ENCODE measurements at regions not wholly inside any gene's neighbourhood (a gene's known extent, or its start where the extent isn't known, plus 50 kb on each side); places are given as distances from the start of the nearest gene placed in this dataset.

DNA sequence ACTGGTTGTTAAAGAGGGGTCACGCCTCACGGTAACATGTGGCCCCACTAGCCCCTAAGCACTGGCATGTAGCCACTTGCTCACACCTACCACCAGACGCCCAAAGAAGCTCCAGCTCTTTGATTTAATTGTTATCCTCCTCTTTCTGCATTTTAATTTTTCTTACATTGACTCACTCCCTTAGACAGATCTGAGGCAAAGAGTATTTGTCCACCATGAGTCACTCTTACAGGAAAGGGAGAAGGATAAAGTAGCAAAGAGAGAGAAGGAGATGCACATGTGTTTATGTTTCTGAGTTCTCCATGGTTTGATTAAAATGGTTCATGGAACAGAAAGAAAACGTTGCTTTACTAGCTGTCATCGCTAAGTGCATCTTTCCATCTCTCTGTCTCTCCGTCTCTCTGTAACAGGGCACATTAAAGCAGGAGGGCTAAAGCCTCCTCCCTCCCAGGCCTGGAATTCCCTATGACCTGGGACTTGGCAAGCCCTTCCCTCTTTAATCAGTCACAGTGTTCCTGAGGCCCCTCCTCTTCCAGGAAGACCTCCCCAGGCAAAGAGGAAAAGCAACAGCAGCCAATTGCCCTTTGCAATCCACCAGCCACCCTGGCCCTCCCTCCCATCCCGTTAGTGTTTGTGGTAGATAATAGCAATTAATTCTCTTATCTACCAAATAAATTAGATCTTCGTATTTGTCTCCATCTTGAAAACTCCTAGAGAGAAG lies 112.8 kb upstream of the TSHZ2 start:
- peak; percentile 74 for DNase-seq

DNA sequence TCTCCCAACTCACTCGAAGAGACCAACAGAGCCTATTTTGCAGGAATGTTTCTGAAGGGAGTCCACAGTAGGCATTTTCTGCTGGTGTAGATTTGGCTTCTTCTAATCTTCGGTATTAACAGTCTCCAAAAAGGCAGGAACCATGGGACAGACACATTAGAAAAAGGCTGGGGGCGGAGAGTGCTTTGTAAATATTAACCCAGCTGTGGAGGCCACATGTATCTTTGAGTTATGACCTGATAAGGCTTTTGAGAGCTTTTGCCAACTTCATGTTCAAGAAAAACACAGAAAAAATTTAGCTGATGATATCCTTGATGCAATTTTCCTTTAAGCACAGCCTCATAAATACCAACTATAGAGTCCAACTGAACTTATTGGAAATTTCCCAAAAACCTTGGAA lies 119.4 kb upstream of the TSHZ2 start:
- no peak for DNase-seq

DNA sequence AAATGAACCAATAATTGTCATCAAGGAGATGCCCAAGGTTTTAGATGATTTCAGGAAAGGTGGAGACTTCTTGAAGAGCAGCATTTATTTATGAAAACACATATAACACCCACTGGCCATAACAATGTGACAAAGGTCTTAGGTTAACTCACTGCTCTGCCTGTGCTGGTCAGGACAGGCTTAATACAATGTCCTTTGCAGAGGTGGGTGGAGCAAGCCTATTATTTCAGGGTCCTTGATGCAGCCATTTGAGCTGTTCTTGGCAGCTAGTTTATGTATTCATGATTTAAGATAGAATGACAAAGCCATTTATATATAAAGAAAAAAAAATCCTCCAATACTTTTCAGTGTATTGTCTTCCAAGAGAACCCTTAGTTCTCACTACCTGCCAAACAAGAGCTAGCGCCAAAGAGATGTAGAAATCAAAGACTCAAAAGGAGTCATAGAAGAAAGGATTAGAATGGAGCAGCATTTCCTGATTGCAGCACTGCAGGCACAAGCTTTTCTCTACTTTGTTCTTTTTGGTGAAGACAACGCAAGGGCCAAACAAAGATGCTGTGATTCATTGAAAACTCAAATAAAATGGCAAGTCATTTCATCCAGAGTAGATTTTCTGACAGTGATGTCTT lies 124.3 kb upstream of the TSHZ2 start:
- no peak for DNase-seq

DNA sequence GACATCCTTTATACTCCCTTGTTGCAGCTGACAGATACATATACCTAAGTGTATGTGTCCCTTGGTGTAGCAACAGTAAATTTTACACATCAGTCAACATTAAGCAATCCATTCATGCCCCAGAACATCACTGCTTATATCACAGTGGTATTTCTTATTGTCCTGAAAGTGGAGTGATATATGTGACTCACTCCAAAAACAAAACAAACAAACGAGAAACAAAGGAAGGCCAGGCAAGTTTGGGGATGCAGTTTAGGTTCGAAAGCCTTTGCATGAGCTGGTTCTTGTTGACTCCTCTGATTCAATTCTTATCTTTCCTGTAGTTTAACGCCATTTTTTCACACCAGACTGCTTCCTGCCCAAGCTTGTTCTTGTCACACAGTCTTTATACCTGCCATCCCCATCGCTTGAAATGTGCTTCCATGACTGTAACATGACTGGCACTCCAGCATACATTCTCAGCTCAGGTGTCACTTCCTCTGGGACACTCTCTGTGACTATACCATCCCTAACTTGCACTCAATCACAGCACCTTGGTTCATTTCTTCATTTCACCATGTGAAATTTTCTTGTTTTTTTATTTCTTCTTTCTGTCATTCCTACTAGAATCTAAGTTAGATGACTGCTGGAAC lies 125.0 kb upstream of the TSHZ2 start:
- no peak for DNase-seq

DNA sequence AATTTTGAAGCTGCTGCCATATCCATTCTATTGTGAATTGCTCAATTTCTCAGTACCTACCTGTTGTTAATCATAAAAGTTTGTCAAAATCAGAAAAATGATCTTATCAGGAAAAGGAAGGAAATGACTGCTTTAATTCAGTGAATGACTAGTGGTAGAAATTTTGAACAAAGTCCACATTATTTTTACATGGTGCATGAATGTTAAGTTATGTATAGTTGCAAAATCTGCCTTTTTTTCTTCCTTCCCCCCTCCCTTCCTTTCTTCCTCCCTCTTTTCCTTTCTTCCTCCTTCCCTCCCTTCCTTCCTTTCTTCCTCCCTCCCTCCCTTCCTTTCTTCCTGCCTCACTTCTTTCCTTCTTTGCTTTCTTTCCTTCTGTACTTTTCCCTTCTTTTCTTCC lies 127.1 kb upstream of the TSHZ2 start:
- no peak for DNase-seq

DNA sequence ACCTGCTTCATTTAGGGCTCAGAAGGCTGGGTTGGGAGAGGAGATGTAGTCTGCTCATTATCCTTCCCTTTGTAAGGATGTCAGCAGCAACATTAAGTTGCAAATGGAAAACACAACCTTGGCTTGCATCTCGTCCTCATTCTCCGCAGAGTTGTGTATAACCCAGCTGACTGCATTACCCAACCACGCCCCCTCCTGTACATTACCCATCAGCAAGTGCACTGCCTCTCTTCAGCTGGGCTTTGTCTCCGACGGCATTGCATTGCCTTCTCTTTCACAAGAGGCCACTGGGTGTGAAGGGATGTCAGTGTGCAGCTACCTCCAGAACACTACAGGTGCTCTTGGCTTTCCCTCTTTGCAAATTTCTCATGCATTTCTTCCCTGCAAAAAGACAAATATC lies 128.7 kb upstream of the TSHZ2 start:
- DNase-seq: no peak

DNA sequence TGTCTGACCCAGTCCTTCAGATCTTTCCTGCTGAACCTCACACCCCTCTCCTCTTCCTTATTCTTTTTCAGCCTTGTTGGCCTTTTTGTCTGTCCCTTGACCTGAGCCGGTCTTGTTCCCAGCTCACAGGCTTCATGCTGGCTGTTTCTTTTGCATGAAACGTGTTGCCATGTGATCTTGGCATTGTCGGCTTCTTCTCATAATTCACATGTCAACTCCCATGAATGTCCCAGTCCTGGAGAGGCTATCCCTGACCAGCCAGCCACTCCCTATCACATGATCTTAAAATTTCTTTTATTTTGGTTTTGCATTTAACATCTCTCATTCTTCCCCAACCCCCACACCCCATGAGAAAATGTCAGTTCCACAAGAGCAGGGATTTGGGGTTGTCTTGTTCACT lies 131.2 kb upstream of the TSHZ2 start:
- DNase-seq: no peak

DNA sequence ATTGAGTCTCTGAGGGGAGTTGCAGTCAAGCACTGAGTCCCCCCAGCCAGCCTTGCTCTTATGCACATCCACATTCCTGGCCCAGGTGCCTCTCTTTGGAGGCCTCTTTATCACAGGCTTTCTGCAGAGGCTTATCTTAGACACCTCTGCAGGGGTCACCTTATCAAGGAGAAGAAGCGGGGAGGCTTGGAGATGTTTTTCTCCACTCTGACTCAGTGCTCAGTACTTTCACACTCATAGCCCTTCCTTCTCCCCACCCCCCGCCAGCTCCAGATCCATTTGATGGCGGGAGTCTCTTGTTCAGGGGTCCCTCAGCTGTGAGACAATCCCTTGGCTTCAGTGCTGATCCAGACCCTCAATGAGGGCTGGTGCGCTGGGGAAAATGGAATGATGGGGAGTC lies 132.1 kb upstream of the TSHZ2 start:
- no peak for DNase-seq

DNA sequence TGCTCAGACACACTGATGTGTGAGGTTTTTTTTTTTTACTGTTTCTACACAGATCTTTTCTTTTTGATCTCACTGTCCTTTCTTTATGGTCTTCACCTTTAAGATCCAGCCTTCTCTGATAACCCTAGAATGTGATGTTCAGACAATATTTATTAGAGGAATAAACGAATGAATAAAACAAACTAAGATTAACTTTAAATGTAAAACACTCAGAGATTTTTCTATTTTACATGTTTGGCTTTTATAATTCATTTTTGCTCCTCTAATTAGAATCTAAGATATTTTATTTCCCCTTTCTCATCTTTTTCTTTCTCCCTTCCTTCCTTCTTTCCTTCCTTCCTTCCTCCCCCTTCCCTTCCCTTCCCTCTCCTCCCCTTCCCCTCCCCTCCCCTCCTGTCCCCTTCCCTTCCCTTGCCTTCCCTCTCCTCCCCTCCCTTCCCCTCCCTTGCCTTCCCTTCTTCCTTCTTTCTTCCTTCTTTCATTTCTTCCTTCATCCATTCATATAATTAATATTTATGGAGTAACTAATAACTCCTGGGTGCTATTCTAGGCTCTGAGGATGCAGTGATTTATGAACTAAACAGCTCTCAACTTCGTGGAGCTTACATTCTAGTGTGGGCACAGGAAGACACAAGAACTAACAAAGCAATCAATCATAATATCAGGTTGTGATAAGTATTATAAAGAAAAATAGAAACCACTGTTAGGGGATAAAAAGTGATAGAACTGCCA lies 133.5 kb upstream of the TSHZ2 start:
- no peak for DNase-seq

DNA sequence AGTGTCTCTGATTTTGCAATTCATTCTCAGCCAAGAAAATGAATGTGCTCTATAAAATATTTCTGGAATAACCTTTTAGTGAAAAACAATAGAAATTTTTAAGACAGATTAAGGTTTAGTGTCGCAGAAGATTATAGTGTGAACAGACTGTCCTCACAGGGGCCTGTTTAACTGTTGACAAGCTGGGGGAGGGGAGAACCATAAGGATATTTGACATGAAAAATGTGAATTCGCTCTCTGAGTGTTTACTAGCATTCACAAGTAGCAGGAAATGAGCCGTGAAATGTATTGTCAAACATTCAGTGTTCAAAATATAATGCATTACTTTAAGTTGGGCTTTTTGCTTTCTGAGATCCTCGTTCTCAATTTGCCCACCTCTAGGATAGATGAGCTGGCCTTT lies 134.8 kb upstream of the TSHZ2 start:
- no peak for DNase-seq

DNA sequence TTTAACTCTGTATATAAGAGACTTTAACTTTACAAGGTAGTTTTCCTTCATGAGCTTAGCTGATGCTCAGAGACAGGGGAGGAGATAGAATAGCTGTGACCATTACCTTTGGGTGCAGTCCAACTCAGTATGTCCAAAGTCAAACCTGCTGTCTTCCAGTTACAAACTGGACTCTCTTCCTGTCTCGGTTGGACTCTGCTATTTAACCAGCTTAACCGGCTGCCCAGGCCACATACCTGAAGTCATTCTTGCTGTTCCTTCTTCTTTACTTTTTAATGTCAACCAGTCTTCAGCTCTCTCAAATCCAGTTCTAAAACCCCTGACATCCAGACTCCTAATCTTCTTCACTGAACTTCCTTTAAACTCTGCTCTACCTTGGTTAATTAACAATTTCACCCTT lies 138.3 kb upstream of the TSHZ2 start:
- DNase-seq: no peak

DNA sequence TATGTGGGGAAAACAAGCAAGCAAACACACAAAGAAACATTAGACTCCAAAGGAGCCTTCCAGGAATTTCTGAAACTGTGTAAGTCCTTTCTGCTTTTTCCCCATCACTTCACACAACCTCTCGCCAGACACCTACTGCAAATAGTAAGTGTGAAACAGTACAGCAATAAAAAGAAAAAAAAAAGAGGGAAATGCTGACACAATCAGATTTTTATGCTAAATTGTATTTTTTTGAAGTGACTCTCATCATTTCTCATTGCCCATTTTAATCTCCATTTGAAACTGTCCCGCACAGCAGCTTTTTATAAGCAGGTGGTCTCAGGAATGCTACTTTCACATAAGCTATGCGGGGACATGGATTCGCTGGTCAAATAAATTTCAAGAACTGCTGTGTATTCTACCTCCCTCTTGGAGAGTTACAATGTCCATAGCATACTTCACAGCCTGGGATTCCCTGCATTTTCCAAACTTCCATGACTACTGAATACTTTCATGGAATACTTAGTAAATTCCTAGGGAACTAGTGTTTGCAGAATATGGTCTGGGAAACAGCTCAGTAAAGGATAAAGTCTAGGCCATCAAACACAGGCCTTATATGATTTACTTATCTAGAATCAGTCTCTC lies 139.9 kb upstream of the TSHZ2 start:
- DNase-seq: no peak

DNA sequence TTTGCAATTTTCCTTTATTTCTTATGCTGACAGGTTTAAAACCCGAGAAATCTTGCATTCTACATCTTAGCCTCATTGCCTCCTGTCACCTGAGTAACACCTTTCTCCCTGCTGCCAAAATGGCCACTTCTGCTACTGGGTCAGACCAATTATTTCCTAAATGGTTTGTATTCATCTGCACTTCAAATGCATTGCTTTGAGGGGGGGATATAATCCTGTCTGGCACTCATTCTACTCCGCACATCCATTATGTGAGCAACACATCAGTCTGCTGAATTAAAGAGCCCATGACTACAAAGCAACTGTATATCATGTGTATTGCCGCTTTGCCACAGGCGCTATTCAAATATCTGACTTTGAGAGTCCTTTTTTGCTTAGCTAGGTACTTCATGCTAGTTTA lies 141.6 kb upstream of the TSHZ2 start:
- no peak for DNase-seq

DNA sequence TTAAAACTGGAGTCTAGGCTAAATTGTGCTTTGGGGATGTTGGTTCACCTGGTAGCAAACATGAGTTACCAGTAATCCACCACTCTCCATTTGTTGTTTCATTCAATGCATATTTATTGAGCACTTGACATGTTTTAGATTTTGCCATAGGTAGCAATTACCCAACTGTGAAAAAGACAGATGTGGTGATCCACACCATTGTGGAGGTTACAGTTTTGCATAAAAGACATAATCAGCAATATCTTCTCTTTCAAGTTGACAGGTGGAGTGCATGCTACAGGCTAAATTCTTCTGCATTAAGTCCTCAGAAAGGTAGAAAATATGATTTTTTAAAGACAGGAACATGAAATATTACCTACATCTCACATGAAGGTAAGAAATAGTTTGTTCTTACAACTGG lies 143.0 kb upstream of the TSHZ2 start:
- no peak for DNase-seq

DNA sequence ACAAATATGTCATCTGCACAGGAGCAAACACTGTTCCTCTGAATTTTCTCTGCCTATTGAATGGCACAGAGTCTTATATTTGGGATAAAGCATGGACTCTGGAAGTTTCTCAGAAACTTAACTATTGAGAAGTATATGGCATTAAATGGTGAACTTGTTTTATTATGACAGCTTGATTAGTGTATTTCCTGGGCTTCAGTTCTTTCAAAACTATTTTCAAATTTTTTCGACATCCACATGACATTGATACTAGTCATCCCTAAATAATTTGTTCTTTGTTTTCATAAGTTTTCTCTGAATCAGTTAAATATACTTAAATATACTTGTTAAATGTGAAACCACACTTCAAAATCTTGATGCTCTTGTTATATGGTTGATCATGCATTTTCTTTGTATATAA lies 144.0 kb upstream of the TSHZ2 start:
- peak; percentile 20 for DNase-seq

DNA sequence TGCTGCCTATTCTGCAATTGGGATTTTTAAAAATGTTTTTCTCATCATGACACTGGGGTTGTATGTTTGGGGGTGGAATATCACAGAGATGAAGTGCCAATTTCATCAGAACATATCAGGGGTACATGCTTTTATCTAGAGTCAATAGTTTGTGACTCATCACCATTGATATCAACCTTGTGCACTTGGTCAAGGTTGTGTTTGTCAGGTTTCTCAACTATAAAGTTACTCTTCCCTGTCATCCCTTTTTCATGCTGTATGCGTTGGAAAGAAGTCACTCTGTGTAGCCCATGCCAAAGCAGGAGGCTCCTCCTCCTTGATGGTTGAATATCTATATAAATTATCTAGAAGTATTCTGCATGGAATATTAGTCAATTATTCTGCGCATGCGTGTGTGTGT lies 145.4 kb upstream of the TSHZ2 start:
- no peak for DNase-seq

DNA sequence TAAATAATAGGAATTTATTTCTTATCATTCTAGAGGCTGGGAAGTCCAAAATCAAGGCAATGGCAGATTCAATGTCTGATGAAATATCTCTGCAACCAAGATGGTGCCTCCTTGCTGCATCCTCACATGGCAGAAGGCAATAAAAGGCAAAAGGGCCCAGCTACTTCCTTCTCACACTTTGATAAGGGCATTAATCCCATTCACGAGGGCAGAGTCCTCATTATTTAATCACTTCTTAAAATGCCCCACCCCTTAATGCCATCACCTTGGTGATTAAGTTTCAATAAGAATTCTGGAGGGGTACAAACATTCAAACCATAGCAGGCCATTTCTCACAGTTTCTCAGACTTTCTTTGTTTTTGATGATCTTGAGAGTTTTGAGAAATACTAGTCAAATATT lies 145.8 kb upstream of the TSHZ2 start:
- DNase-seq: no peak

DNA sequence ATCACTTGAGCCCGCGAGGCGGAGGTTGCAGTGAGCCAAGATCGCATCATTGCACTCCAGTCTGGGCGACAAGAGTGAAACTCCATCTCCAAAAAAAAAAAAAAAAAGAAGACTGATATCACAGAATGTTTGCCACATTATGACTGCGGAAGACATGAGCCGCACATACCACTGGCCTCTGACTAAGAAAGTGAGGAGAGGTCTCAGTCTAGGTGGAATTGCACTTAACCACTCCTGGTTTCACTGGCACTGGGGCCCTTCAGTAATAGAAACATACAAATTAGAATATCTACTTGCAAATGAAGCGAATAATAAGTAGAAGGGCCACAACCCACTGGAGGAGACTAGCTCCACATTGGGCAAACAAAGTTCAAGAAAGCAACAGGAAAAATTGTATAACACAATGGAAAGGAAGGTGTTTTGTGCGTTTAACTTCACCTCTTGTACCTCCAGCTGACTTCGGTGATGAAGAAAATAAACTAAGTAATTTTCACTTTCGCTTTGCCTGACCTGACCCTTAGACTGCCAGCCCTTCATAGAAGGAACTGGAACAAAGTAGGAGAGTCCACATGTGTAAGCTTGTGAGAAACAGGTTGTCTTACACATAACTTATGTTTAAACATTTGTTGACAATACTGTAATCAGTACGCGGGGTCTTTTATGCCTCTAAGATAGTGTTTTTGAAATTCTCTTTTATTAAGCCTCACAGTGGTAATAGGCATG lies 147.5 kb upstream of the TSHZ2 start:
- no peak for DNase-seq

DNA sequence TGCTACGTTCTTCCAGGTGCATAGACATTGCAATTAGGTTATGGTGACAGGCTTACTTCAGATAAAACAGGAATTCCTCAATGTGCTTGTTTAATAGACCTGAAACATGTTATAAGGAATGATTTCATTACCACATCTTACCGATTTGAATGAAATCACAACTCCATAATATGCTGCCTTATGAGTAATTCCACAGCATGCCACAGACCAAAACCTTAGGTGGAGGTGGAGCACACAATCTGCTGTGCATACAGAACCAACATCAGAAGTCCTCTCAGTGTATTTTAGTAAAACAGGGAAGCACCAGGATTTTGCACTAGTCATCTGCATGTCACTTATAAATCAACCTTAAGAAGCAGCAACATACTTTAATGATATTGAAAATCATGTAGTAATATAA lies 148.9 kb upstream of the TSHZ2 start:
- no peak for DNase-seq

DNA sequence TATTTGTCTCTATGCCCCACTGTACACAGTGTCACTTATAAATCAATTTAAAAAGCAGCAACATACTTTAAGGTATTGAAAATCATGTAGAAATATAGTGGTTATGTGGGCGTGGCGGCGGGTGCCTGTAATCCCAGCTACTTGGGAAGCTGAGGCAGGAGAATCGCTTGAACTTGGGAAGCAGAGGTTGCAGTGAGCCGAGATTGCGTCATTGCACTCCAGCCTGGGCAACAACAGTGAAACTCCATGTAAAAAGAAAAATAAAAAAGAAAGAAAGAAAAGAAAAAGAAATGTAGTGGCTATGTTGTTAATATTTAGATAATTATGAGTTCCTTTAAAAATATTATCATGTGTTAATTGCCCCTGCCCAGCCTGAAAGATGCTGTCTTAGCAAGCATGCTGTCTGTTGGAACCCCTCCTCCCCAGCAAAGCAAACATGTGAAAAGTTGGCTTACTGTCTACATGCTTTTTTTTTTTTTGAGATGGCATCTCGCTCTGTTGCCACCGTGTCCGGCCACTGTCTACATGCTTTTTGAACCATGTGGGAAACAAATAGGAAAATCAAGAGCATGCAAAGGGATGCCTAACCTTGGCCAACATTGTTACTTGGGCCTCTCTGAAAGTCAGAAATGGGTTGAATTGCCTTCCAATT lies 151.4 kb upstream of the TSHZ2 start:
- no peak for DNase-seq

DNA sequence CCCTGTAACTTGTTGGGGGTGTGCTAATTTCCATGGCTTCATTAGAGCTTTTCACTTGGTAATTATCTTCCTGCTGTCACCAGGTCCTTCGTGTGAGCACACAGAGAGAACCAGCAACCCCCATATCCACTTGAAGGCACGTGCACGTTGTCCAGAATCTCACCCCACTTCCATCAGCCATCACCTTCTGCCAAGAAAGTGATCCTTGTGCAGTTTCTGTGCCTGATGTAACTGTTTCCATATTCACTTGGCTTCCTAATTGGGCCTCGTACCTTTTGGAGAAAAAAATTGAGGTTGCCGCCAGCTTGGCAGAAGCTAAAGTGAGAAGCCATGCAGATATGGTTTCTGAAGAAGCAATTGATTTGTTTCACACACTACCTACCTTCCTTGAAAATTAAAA lies 153.7 kb upstream of the TSHZ2 start:
- DNase-seq: no peak

DNA sequence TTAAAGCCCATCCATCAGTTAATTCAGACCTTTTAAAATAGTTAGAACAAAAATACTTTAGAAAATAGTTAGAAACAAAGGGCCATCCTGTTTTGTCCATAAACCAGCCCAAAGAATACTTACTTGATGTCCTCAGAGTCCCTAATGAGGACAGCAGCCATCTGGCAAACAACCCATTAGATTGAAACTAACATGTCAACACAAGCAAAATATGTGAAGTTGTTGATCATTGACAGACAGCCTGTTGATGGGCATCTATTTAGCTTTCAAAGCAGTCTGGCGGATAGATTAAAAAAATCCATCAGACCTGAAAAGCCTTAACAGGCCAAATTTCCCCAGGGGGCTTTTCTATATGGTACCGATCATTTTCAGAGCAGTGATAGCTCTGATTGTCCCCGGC lies 154.2 kb upstream of the TSHZ2 start:
- no peak for DNase-seq

Measured in fibroblast of upper back skin (primary cell).